Nephron progenitor cell (in vitro differentiated cells): ENCODE measurements at regions not wholly inside any gene's neighbourhood (a gene's known extent, or its start where the extent isn't known, plus 50 kb on each side); places are given as distances from the start of the nearest gene placed in this dataset.

Source experiments
- DNase-seq: peaks from one replicate; pipeline ENCODE4 v3.0.0; 2021
- H3K27ac Mint-ChIP-seq: 2 replicates; pipeline ENCODE4 v1.8.0; 2021; ENCODE audit warnings: mild to moderate bottlenecking, moderate library complexity, mixed read lengths
- H3K27me3 Mint-ChIP-seq: 2 replicates; pipeline ENCODE4 v1.8.0; 2021; ENCODE audit warnings: mild to moderate bottlenecking, low read depth, mixed read lengths; ENCODE audit not compliant: poor library complexity
- H3K36me3 Mint-ChIP-seq: 2 replicates; pipeline ENCODE4 v1.8.0; 2021; ENCODE audit warnings: low read depth, mixed read lengths
- H3K4me1 Mint-ChIP-seq: 2 replicates; pipeline ENCODE4 v1.8.0; 2021; ENCODE audit warnings: mixed read lengths
- H3K4me3 Mint-ChIP-seq: 2 replicates; pipeline ENCODE4 v1.8.0; 2021; ENCODE audit warnings: mild to moderate bottlenecking, moderate library complexity, mixed read lengths
- H3K9me3 Mint-ChIP-seq: 2 replicates; pipeline ENCODE4 v1.8.0; 2021; ENCODE audit warnings: mild to moderate bottlenecking, moderate library complexity, mixed read lengths
- CTCF ChIP-seq: fragments of 200-600 bp; sonication (generic); IDR thresholded peaks from 2 replicates; pipeline ENCODE4 v1.5.0; 2021; ENCODE audit warnings: antibody characterized with exemption

GRCh38 chr5:68548959-68549676, 333.6 kb downstream of the PIK3R1 start:
- Mint-ChIP-seq H3K27me3 (peaks cover 4% of the 10 kb centered on the region), H3K9me3 (no peaks in the 10 kb centered on the region), H3K27ac (peak overlapping the region; percentile 44), H3K4me1 (peaks cover 20% of the 10 kb centered on the region), H3K4me3 (no peak overlapping the region), H3K36me3 (no peaks in the 10 kb centered on the region)
- TF ChIP-seq CTCF = no peak
- no peak for DNase-seq

DNA sequence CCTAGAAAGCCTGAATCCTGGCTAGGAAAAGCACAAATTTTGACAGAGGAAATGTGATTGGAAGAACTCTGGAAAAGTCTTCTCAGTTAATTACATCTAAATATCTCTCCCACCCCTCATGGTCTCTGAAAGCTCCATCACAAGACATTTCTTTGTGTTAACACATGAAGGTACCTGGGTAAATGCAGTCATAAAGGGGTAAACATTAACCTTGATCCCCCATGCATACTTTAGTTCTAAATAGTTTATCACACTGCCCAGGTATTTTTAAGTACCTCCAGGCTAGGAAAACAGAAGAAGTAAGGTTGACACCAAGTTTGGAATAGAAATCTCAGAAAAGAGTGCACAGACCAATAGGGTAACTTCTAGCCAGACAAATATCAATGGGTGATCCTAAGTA, 334.5 kb downstream of the PIK3R1 start:
- no peaks in the 10 kb centered on the region for H3K36me3 Mint-ChIP-seq
- H3K27ac Mint-ChIP-seq = no peak overlapping the region
- DNase-seq = no peak
- H3K4me3 Mint-ChIP-seq = no peak overlapping the region
- H3K9me3 Mint-ChIP-seq = no peaks in the 10 kb centered on the region
- H3K27me3 Mint-ChIP-seq = peaks cover under 1% of the 10 kb centered on the region
- TF ChIP-seq CTCF = no peak
- H3K4me1 Mint-ChIP-seq = peaks cover 12% of the 10 kb centered on the region

GRCh38 chr5:68551436-68551835, 335.9 kb downstream of the PIK3R1 start:
- Mint-ChIP-seq H3K27ac (peak overlapping the region; percentile 44), H3K9me3 (no peaks in the 10 kb centered on the region), H3K4me1 (peaks cover 18% of the 10 kb centered on the region), H3K4me3 (no peak overlapping the region), H3K27me3 (no peaks in the 10 kb centered on the region), H3K36me3 (no peaks in the 10 kb centered on the region)
- no peak for TF ChIP-seq CTCF
- DNase-seq = no peak

DNA sequence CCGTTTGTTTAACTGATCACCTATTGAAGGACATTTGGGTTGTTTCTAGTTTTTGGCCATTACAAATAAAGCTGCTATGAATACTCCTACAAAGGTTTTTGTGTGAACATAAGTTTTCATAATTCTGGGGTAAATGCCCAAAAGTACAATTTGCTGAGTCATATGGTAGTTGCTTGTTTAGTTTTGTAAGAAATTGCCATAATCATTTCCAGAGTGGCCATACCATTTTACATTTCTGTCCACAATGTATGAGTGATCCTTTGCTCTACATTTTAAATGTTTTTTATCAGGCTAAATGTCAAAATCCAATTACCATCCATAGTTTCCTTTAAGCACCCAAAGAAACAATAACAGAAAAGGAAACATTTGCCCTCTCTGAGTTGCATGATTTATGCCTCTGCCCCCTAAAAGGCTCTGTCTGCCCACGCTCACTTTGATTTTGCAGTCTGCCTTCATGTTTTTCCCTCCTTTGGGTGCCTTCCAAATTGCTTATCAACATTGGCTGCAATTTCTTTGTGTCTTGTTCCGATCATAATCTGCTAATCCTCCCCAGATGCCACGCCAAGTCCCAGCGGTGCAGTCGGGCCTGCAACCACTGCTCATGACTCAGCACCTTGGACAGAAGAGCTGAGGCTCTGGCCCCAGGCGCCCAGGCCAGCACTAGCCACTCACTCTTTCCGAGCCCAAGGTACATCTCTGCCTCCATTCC, 339.2 kb downstream of the PIK3R1 start:
- no peak for TF ChIP-seq CTCF
- Mint-ChIP-seq H3K4me3 (no peak overlapping the region), H3K9me3 (no peaks in the 10 kb centered on the region), H3K27ac (no peak overlapping the region), H3K27me3 (no peaks in the 10 kb centered on the region), H3K4me1 (peaks cover 10% of the 10 kb centered on the region), H3K36me3 (no peaks in the 10 kb centered on the region)
- no peak for DNase-seq

GRCh38 chr5:68555907-68556681, 340.5 kb downstream of the PIK3R1 start:
- Mint-ChIP-seq H3K4me3 (no peak overlapping the region), H3K27me3 (no peaks in the 10 kb centered on the region), H3K36me3 (no peaks in the 10 kb centered on the region), H3K27ac (no peak overlapping the region), H3K9me3 (no peaks in the 10 kb centered on the region), H3K4me1 (peaks cover 10% of the 10 kb centered on the region)
- TF ChIP-seq CTCF = no peak
- DNase-seq = peak; percentile 10
